ENCODE measurements at regions not wholly inside any gene's neighbourhood (a gene's known extent, or its start where the extent isn't known, plus 50 kb on each side); places are given as distances from the start of the nearest gene placed in this dataset.
"Not testable (repeated sequence)": the region's sequence is repeated elsewhere in the genome, so short reads cannot be mapped to it uniquely, and the experiment has no call there.

DNA sequence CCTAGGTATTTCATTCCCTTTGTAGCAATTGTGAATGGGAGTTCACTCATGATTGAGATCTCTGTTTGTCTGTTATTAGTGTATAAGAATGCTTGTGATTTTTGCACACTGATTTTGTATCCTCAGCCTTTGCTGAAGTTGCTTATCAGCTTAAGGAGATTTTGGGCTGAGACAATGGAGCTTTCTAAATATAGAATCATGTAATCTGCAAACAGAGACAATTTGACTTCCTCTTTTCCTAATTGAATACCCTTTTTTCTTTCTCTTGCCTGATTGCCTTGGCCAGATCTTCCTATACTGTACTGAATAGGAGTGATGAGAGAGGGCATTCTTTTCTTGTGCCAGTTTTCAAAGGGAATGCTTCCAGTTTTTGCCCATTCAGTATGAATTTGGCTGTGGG lies 398.1 kb downstream of the SRGAP2C start:
- not testable (repeated sequence) for DNase-seq

GRCh38 chr1:121586369-121587229 lies 401.8 kb downstream of the SRGAP2C start:
- DNase-seq: no peak

GRCh38 chr1:121587230-121587569 lies 402.4 kb downstream of the SRGAP2C start:
- DNase-seq: no peak

- no peak for DNase-seq
Observed at GRCh38 chr1:121587777-121588176, 403.0 kb downstream of the SRGAP2C start.

GRCh38 chr1:121594096-121594495 lies 409.3 kb downstream of the SRGAP2C start:
- DNase-seq: no peak

DNA sequence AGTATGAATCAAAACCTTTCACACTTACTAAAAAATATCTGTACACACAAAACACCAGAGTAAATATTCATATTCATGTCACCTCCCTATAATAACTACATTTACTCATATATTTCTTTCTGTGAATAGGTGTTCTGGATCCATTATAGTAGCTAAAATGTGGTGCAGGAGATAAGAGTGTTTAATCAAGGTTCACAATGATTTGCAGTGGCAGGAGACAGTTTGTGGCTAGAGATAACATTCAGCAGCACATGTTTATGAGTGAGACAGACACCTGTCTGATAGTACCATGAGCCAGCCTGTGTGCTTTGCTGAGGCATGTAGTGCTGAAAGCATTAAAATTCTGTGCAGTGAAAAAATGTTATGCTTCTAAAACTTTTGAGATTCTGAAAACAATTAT lies 410.3 kb downstream of the SRGAP2C start:
- DNase-seq: no peak

DNA sequence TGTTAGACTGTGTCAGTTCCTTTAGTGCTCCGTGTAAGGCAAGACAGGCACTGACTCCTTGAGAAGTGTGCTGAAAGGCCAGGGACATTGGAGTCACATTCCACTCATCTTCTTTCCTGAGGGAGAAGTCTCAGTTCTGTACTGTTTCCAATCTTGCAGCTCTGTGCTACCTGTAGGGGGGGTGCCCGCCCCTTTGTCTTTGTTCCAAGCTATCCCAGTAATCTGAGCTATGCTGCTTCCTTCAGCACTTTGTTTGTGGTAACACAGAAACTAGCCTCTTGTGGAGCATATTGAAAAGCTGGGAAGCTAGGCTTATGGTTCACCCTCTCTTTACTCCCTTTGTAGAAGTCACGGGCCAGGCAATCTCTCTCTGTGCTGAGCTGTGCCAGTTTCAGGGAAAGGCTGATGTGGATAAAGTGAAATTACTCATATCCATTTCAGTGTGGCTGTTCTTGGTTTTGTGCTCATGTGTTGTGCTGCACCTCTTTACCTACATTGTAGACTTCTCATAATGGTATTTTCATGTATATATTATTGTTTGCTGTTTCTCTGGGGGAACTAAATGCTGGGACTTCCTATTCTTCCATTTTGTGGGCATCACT lies 420.2 kb downstream of the SRGAP2C start:
- not testable (repeated sequence) for DNase-seq

GRCh38 chr1:121607499-121607898 lies 422.7 kb downstream of the SRGAP2C start:
- not testable (repeated sequence) for DNase-seq
